Stimulated activated CD4-positive, alpha-beta T cell treated with anti-CD3 and anti-CD28 coated beads, Interleukin-2, amount 100 ng/mL, for 24 hours (primary cell): ENCODE measurements at regions not wholly inside any gene's neighbourhood (a gene's known extent, or its start where the extent isn't known, plus 50 kb on each side); places are given as distances from the start of the nearest gene placed in this dataset.

Experiments used
- DNase-seq, 2 donors: peaks; one replicate each; pipeline ENCODE4 v3.0.0-alpha.2; 2020

GRCh38 chr12:115043079-115043478 is 359.1 kb upstream of the TBX3 start:
- no peak for DNase-seq

GRCh38 chr12:115042341-115042740 is 358.4 kb upstream of the TBX3 start:
- DNase-seq, result no peak

- no peak for DNase-seq
These were observed 353.9 kb upstream of the TBX3 start for GRCh38 chr12:115037830-115038229.

- no peak for DNase-seq
These were observed 351.6 kb upstream of the TBX3 start for GRCh38 chr12:115035535-115036107.

GRCh38 chr12:115032521-115032920 is 348.5 kb upstream of the TBX3 start:
- DNase-seq, result no peak

GRCh38 chr12:115030017-115030416 is 346.0 kb upstream of the TBX3 start:
- no peak for DNase-seq

- no peak for DNase-seq
These were observed 340.6 kb upstream of the TBX3 start for GRCh38 chr12:115024531-115024930.

GRCh38 chr12:115023279-115024265 is 339.6 kb upstream of the TBX3 start:
- DNase-seq, result no peak

- DNase-seq, result no peak
These were observed 336.1 kb upstream of the TBX3 start for GRCh38 chr12:115020091-115020490.

GRCh38 chr12:115017346-115017745 is 333.4 kb upstream of the TBX3 start:
- no peak for DNase-seq

GRCh38 chr12:115013236-115013981 is 329.4 kb upstream of the TBX3 start:
- no peak for DNase-seq

- no peak for DNase-seq
These were observed 328.9 kb upstream of the TBX3 start for GRCh38 chr12:115012861-115013235.

- no peak for DNase-seq
These were observed 327.7 kb upstream of the TBX3 start for GRCh38 chr12:115011703-115012102.

- DNase-seq, result no peak
These were observed 326.5 kb upstream of the TBX3 start for GRCh38 chr12:115010324-115010995.

GRCh38 chr12:115008929-115009328 is 325.0 kb upstream of the TBX3 start:
- no peak for DNase-seq

- DNase-seq, result no peak
These were observed 320.6 kb upstream of the TBX3 start for GRCh38 chr12:115004470-115005146.

- no peak for DNase-seq
These were observed 318.5 kb upstream of the TBX3 start for GRCh38 chr12:115002434-115002833.

- no peak for DNase-seq
These were observed 317.7 kb upstream of the TBX3 start for GRCh38 chr12:115001571-115002180.

GRCh38 chr12:115000038-115000437 is 316.1 kb upstream of the TBX3 start:
- DNase-seq, result no peak

- DNase-seq, result no peak
These were observed 314.8 kb upstream of the TBX3 start for GRCh38 chr12:114998750-114999128.

GRCh38 chr12:114998118-114998749 is 314.3 kb upstream of the TBX3 start:
- DNase-seq, result no peak

- no peak for DNase-seq
These were observed 312.4 kb upstream of the TBX3 start for GRCh38 chr12:114996382-114996781.
